Skin epidermis (tissue), 12 donors: ENCODE measurements at regions not wholly inside any gene's neighbourhood (a gene's known extent, or its start where the extent isn't known, plus 50 kb on each side); places are given as distances from the start of the nearest gene placed in this dataset.

ENCODE experiments used
- H3K27ac ChIP-seq, 21 experiments: fragments of 200-600 bp; sonication (generic) in 11 of 21; one replicate each; pipeline ENCODE4 v1.5.0; 2020; ENCODE audit warnings: mild to moderate bottlenecking in 3 of 21, inconsistent platforms in 2 of 21, moderate library complexity in 2 of 21
- H3K4me3 ChIP-seq, 7 experiments: fragments of 200-600 bp; sonication (generic) in 2 of 7; one replicate each; pipeline ENCODE4 v1.5.0; 2020; ENCODE audit warnings: inconsistent platforms in 2 of 7, mild to moderate bottlenecking in 2 of 7, moderate library complexity in 1 of 7

GRCh38 chr18:56545464-56545863, 92.9 kb downstream of the TXNL1 start:
- no peak overlapping the region for H3K27ac ChIP-seq
- no peak overlapping the region for H3K4me3 ChIP-seq

- Histone ChIP-seq H3K27ac (no peak overlapping the region), H3K4me3 (no peak overlapping the region)
Measured at GRCh38 chr18:56542476-56542875, 95.9 kb downstream of the TXNL1 start.

DNA sequence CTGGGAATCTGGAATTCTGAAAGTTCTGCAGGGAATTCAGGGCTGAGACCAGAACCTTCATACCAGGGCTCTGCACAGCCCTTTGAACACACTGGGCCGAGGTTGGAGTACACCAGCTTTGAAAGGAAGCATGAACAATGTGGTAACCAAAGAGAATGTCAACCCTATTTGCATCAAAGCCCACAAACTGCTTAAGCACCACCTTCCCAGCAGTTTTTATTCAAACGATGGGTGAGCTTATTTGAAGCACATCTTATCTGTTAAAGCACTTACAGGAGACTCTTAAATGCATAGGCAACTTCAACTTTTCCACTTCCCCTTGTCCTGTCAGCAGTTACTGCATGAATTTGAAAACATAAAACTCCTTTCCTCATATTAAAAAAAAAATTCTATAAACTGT, 96.6 kb downstream of the TXNL1 start:
- Histone ChIP-seq H3K27ac (peak overlapping the region in 1 of 21 experiments; percentile 32), H3K4me3 (no peak overlapping the region)

GRCh38 chr18:56541340-56541739, 97.1 kb downstream of the TXNL1 start:
- Histone ChIP-seq H3K27ac (no peak overlapping the region), H3K4me3 (no peak overlapping the region)

- Histone ChIP-seq H3K27ac (no peak overlapping the region), H3K4me3 (no peak overlapping the region)
Measured at GRCh38 chr18:56538746-56539145, 99.6 kb downstream of the TXNL1 start.

DNA sequence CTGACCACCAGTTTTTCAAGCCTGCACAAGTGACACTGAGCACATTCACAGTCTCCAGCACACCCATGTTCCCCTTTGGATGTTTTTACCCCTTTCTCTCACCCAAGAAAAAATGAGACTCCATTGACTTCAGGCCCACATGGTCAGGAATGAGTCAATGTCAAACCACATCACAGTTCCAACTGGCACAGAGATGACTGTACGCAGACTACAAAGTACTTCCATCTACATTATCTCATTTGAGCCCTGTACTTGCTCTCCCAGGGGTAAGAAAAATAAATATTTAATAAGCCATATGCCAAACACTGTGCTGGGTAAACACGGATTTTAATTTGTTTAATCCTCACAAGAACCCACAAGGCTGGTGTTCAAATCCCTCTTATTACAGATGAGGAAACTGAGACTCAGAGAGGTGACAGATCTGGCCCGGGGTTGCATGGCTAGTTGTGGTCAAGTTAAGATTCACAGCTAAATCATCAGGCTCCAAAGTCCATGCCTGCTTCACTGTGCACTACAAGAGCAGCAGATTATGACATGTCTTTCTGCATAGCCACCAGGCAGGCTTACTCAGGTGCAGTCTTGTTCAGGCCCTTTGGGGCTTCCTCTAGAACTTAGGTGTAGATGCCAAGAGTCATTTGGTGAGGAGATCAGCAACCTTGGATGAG, 106.1 kb downstream of the TXNL1 start:
- no peak overlapping the region for H3K4me3 ChIP-seq
- no peak overlapping the region for H3K27ac ChIP-seq

GRCh38 chr18:56522816-56523215, 115.6 kb downstream of the TXNL1 start:
- Histone ChIP-seq H3K4me3 (no peak overlapping the region), H3K27ac (no peak overlapping the region)

DNA sequence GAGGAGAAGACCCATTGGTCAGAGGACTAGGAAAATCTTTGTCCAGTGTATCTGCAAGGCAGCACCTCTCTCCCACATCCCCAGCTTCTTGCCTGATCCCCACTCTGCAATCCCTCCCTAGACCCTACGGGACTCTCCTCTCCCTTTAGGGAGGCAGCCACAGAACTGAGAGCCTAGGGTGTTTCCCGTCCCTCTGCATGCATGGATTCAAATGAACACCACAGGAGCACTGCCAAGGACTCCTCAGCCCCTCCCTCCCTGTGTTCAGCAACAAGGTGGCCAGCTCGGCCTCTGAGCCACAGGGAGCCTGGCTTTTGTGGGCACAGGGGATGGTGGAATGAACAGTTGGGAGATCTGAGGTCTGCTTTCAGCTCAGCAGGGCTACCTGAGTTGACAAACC, 117.1 kb downstream of the TXNL1 start:
- H3K4me3 ChIP-seq = no peak overlapping the region
- no peak overlapping the region for H3K27ac ChIP-seq

DNA sequence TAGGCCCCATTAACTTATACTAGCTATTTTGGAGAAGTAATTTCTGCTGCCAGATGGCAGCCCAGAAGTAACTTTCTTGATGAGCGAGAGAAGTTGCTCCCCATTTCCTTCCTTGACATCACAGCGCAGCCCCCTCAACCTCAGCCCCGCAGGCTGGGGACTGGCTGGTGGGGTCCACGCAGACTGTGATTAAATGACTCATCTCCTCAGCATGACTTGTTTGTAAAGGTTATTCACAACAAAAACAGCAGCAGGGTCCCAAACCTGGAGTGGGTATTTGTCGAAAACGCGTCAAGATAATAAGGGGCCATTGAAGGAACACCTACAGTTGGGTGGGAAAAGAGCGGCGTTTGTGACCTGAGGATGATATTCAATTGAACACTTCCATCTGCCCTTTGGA, 120.6 kb downstream of the TXNL1 start:
- Histone ChIP-seq H3K4me3 (no peak overlapping the region), H3K27ac (no peak overlapping the region)

DNA sequence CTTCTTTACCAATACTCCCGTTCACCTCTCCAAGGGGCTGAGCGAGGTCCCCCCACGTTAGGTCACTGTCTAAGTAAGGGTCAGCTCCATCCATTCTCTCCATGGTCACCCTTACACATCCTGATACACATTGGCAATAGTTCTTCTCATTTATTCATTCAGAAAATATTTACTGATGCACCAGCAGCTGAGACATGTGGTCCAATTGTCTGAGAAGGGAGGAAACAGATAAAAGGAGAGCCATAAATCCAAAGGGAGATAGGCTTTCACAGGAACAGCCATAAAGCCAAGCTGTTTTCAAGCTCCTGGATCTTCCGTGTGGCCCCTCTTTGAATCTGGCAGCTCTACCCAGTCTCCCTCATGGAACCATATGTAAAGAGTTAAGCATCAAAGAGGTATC, 121.2 kb downstream of the TXNL1 start:
- Histone ChIP-seq H3K27ac (no peak overlapping the region), H3K4me3 (no peak overlapping the region)

DNA sequence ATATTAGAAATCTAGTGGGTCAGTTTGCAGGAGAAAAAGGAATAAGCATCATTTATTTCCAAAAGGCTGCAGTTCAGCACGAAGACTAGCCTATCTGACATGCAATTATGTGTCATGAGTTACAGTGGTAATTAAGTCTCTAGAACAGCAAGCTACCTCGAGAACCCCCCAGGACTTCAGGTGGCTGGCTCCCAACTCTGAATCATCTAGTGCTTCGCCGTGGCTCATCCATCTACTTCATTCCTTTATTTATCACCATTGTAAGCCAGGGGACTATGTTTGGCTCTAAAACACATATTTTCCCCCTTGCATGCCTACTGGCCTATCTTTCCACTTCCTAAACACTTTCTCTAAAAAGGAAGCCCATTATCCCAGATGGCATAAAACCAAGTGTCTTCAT, 121.6 kb downstream of the TXNL1 start:
- no peak overlapping the region for H3K4me3 ChIP-seq
- no peak overlapping the region for H3K27ac ChIP-seq

DNA sequence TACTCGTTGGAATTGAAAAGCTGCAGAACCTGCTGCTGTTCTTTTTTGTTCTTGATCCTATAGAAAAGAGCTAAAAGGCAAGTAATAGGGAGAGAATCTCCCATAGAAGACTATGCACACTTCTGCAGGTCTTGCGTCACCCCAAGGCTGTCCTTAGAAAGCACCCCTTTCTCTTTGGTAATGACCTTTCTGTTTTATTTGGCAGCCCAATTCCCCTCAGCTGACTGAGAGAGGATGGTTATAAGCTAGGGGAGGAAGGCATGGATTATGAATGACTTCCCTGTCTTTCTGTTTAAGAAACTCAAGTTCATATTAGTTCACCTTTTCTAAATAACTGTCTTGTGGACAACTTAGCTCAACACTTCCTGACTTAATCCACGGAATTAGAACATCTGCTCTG, 122.9 kb downstream of the TXNL1 start:
- Histone ChIP-seq H3K27ac (no peak overlapping the region), H3K4me3 (no peak overlapping the region)

DNA sequence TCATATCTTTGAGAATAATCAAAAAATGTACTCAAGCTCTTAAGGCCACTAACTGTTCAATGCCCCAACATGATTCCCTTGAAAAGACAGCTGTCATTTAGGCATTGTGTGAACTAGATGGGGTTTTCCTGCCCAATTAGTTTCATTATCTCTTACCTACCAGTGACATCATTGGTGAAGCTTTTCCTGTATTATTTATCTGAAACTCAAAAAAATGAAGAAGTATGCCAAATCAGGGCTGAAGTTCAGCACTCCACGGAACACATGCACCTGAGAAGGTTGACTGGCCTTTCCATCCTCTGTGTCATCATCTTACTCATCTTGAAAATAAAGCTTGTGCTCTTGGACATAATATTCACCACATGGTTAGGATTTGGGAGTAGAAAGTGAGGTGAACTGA, 126.4 kb downstream of the TXNL1 start:
- no peak overlapping the region for H3K27ac ChIP-seq
- no peak overlapping the region for H3K4me3 ChIP-seq

DNA sequence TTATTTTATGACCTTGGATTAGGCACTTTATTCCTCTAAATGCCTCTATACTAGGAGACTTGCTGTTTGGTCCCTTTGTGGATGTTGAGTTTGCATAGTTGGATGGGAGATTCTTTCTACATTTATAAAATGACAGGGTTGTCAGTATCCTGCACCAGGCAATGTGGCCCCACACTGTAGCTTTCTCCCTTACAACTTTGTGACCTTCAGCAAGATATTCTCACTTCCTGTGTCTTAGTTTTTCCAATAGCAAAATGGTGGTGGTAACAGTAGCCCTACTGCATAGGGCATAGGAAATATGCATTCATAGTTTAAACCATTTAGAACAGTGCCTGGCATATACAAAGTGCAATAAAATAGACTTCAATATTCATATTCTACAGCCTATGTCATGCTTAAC, 128.3 kb downstream of the TXNL1 start:
- Histone ChIP-seq H3K27ac (no peak overlapping the region), H3K4me3 (no peak overlapping the region)

GRCh38 chr18:56509656-56510055, 128.7 kb downstream of the TXNL1 start:
- Histone ChIP-seq H3K27ac (no peak overlapping the region), H3K4me3 (no peak overlapping the region)

DNA sequence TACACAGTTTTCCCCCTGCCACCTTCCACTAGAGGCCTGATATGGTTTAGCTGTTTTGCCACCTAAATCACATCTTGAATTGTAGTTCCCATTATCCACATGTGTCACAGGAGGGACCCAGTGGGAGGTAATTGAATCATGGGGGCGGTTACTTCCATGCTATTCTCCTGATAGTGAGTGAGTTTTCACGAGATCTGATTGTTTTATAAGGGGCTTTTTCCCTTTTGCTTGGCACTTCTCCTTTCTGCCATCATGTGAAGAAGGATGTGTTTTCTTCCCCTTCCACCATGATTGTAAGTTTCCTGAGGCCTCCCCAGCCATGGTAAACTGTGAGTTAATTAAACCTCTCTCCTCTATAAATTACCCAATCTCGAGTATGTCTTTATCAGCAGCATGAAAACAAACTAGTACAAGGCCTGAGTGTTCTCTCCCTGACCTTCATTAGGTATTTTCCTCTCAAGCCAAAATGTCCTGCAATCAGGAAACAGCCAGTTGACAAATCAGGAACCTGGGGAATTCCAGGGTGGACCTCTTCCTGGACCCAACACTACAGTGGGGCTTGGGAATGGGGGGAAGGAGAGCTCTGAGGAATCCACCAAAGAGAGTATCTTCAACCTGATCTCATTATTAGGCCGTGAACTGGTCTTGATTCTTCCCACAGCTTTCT, 129.9 kb downstream of the TXNL1 start:
- Histone ChIP-seq H3K4me3 (no peak overlapping the region), H3K27ac (no peak overlapping the region)

DNA sequence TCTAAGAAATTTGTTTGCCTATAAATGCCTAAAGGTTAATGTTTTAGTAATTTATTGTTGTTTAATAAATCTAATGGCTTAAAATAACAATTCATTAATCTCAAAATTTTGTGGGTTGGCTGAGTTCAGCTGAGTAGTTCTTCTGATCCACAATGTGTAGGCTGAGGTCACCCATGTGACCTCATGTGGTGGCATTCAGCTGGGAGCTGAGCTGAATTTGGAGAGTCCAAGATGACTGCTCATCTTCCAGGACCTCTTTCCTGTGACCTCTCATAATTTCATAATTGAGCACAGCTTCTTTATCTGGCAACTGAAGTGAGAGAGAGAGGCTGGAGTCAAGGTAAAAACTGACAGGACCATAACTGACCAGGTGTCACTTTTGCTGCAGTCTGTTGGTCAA, 132.4 kb downstream of the TXNL1 start:
- Histone ChIP-seq H3K4me3 (no peak overlapping the region), H3K27ac (no peak overlapping the region)

DNA sequence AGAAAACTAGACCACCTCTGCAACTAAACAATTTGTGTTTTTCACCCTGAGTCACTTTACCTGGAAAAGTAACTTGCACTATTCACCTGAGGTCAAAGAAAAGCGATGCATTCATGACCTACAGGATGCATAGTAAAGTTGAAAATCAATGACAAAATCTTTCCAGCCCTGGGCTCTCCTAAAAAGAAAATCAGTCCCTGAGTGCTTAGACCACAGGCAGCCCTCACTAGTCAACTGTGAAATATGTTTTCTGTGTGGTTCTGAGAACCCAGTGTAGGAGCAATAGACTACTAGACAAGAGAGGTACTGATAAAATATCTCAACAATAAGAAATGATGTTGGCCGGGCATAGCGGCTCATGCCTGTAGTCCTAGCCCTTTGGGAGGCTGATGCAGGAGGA, 133.1 kb downstream of the TXNL1 start:
- Histone ChIP-seq H3K4me3 (no peak overlapping the region), H3K27ac (no peak overlapping the region)

- Histone ChIP-seq H3K27ac (no peak overlapping the region), H3K4me3 (no peak overlapping the region)
Measured at GRCh38 chr18:56501896-56502295, 136.5 kb downstream of the TXNL1 start.

- Histone ChIP-seq H3K4me3 (no peak overlapping the region), H3K27ac (no peak overlapping the region)
Measured at GRCh38 chr18:56495884-56496283, 142.5 kb downstream of the TXNL1 start.

GRCh38 chr18:56493531-56493930, 144.9 kb downstream of the TXNL1 start:
- H3K27ac ChIP-seq = no peak overlapping the region
- H3K4me3 ChIP-seq = no peak overlapping the region

- H3K4me3 ChIP-seq = no peak overlapping the region
- H3K27ac ChIP-seq = no peak overlapping the region
Measured at GRCh38 chr18:56492136-56492535, 146.3 kb downstream of the TXNL1 start.
